GM19328 (cell line): ENCODE measurements at regions not wholly inside any gene's neighbourhood (a gene's known extent, or its start where the extent isn't known, plus 50 kb on each side); places are given as distances from the start of the nearest gene placed in this dataset.

ENCODE experiments used
- ATAC-seq: cut with Tn5 transposase; IDR thresholded peaks from one replicate; pipeline ENCODE4 v1.9.1; 2021; ENCODE audit warnings: mild to moderate bottlenecking, moderate library complexity; ENCODE audit not compliant: unreplicated experiment

- ATAC-seq, result no peak
Observed at GRCh38 chr16:72362973-72363372, 191.0 kb upstream of the PMFBP1 start.

GRCh38 chr16:72362476-72362875 lies 190.5 kb upstream of the PMFBP1 start:
- no peak for ATAC-seq

- ATAC-seq, result no peak
Observed at GRCh38 chr16:72357910-72358309, 186.0 kb upstream of the PMFBP1 start.

GRCh38 chr16:72355561-72355960 lies 183.6 kb upstream of the PMFBP1 start:
- no peak for ATAC-seq

GRCh38 chr16:72349719-72350118 lies 177.8 kb upstream of the PMFBP1 start:
- no peak for ATAC-seq

- no peak for ATAC-seq
Observed at GRCh38 chr16:72332926-72333325, 161.0 kb upstream of the PMFBP1 start.

- ATAC-seq, result no peak
Observed at GRCh38 chr16:72324578-72324977, 152.6 kb upstream of the PMFBP1 start.

- no peak for ATAC-seq
Observed at GRCh38 chr16:72317446-72317845, 145.5 kb upstream of the PMFBP1 start.

- ATAC-seq, result no peak
Observed at GRCh38 chr16:72313903-72314302, 141.9 kb upstream of the PMFBP1 start.

GRCh38 chr16:72312828-72313227 lies 140.9 kb upstream of the PMFBP1 start:
- ATAC-seq, result no peak

GRCh38 chr16:72311426-72311825 lies 139.5 kb upstream of the PMFBP1 start:
- no peak for ATAC-seq

GRCh38 chr16:72309001-72309400 lies 137.0 kb upstream of the PMFBP1 start:
- ATAC-seq, result no peak

GRCh38 chr16:72308396-72308795 lies 136.4 kb upstream of the PMFBP1 start:
- ATAC-seq, result no peak

GRCh38 chr16:72302332-72302731 lies 130.4 kb upstream of the PMFBP1 start:
- ATAC-seq, result no peak

GRCh38 chr16:72301523-72302236 lies 129.7 kb upstream of the PMFBP1 start:
- no peak for ATAC-seq

- no peak for ATAC-seq
Observed at GRCh38 chr16:72300892-72301291, 128.9 kb upstream of the PMFBP1 start.

- ATAC-seq, result no peak
Observed at GRCh38 chr16:72299684-72300243, 127.8 kb upstream of the PMFBP1 start.

- ATAC-seq, result no peak
Observed at GRCh38 chr16:72298961-72299360, 127.0 kb upstream of the PMFBP1 start.

GRCh38 chr16:72295914-72296313 lies 124.0 kb upstream of the PMFBP1 start:
- no peak for ATAC-seq

- no peak for ATAC-seq
Observed at GRCh38 chr16:72291531-72291981, 119.6 kb upstream of the PMFBP1 start.

GRCh38 chr16:72291121-72291520 lies 119.2 kb upstream of the PMFBP1 start:
- no peak for ATAC-seq

- no peak for ATAC-seq
Observed at GRCh38 chr16:72287649-72288048, 115.7 kb upstream of the PMFBP1 start.
